HG02981 (cell line): ENCODE measurements at regions not wholly inside any gene's neighbourhood (a gene's known extent, or its start where the extent isn't known, plus 50 kb on each side); places are given as distances from the start of the nearest gene placed in this dataset.
"Not testable (repeated sequence)": the region's sequence is repeated elsewhere in the genome, so short reads cannot be mapped to it uniquely, and the experiment has no call there.

Experiments
- ATAC-seq: cut with Tn5 transposase; IDR thresholded peaks from one replicate; pipeline ENCODE4 v1.9.1; 2021; ENCODE audit warnings: mild to moderate bottlenecking, moderate library complexity; ENCODE audit not compliant: unreplicated experiment

DNA sequence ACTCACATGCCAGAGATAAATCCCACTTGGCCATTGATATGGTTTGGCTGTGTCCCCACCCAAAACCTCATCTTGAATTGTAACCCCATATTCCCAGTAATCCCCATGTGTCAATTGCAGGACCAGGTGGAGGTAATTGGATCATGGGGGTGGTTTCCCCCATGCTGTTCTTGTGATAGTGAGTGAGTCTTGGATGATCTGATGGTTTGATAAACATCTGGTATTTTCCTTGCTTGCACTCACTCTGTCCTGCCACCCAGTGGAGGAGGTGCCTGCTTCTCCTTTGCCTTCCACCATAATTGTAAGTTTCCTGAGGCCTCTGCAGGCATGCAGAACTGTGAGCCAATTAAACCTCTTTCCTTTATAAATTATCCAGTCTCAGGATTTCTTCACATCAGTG, 50.4 kb upstream of the B3GAT2 start:
- not testable (repeated sequence) for ATAC-seq

DNA sequence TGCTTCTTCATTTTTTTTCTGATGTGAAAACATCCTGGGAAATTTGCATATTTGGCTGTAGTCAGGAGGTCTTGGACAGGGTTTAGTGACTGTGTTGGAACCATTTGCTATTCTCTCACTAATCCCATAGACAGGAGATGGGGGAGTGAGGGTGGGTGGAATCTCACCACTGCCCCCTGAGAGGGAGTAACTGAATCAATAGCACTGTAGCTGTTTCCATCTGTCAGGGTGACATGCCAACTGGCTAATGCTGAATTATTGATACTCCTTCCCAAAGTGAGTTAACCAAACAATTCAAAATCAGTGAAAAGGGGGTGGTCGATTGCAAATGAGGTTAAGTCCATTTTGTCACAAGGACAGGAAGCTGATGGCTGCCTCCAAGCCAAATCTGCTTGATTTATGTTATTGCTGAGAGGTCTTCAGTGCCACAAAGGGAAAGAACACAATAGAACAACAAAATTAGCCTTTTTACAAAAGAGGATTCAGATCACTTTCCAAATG, 55.1 kb upstream of the B3GAT2 start:
- ATAC-seq = no peak

DNA sequence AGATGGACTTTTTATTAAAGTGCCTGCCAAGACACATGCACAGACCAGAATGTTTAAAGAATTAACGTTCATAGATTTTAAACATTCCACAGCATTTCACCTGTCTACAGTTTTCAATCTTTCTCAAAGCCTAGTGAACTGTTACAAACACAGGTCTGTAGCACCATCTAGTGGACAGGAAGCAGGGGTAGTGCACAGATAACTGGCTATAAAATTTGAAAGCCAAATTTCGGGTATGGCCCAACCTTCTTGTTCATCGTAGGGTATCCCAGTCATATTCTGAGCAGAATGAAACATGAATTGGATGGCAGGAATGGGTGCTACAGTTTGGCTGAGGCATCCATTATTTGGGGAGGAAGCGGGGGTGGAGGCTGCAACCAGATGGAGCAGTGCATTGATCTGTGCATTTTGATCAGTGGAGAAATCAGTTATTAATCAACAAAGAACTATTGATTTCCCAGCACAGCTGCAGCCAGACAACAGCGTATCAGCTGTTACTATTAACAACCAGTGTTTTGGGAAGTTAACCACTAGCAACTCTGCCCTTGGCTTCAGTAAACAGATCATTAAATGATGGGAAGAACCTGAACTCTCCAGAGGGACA, 56.1 kb upstream of the B3GAT2 start:
- peak; percentile 78 for ATAC-seq

DNA sequence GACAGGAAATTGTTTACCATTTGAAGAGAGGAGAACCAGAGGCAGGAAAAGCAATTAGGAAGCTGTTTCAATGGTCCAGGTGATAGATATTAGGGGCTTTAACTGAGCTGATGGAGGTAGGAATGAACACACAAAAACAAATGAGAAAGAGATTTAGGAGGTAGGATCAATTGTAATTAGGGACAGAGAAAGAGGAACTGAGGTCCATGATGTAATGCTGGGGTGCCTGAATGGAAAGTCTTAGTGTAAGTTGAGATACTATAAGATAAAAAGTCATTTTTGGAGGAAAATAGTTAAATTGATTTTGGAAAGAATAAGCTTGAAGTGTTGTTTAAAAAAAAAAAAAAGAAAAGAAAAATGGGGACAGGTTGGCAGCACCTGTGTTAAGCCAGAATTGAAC, 58.5 kb upstream of the B3GAT2 start:
- no peak for ATAC-seq

DNA sequence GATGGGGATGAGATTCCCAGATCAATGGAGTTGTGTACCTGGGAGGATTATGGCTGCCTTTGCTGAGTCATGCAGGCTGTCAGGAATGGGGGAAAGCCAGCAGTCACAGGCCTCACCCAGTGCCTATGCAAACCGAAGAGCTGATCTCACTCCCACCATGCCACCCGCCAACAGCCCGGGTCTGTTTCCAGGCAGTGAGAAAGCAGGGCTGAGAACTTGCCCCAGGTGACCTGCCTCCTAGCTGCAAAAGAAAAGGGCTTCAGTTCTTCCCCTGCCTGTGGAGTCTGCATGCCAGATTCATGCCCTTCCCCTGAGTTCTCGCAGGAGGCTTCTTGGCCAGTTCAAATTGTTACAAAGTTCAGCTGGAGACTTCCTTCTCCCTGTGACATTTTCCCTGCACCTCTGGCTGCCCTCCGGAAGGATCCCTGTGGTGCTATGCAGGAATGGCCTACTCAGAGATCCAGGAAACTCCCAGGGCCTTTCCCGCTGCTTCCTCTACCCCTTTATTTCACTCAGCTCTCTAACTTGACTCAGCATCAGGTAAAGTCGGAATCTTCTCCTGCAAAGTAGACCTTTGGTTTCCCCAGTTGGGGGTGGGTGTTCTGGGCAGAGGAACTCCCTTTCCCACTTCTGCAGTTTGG, 71.5 kb upstream of the B3GAT2 start:
- ATAC-seq = no peak

DNA sequence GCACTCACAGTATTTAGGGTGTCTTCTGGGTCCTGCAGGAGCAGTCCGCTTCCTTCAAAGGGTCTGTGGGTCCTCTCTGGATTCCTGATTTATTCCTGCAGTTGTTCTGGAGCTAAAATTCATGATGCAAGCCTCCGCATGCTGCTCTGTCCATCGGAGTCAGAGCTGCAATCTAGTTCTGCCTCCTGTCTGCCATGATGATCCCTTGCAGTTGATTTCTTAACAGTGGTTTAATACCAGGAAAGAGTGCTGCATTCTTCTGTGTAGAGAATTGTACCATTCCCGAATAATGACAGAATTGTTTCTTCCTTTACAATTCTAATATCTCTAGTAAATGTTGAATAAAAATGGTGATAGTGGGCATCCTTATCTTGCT, 72.0 kb upstream of the B3GAT2 start:
- no peak for ATAC-seq

DNA sequence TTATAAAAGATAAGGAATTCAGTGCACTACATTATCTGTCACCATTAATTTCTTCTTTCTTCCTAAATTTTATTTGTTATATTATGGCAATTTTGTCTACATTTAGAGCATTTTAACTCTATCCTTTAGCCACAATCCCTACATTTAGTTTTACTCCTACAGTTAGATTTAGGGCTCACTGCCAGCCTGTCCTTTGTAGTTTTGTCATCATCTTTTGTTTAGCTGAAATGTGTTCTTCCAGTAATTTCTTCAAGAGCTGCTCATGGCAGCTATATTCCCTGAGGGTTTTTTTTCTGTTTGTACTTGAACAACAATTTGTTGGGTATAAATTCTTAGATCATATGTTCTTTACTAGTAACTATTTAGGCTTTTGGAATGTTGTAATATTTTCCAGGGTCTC, 72.7 kb upstream of the B3GAT2 start:
- no peak for ATAC-seq

DNA sequence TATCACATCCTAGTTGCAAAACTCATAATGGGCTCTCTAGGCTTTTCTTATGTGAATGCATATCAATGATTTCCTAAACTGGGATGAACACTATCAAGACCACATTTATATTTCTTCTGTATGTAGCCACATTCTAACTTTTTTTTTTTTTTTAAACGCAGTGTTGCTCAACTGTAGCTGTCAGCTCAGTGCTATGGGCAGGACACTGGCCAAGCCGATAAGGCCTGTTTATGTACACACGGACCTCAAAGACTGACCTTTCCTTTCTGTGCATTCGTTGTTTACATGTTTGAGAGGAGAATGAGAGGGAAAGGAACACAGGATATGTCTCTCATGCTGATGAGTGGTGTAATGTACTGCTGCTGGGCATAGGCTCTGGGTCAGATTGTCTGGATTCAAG, 75.1 kb upstream of the B3GAT2 start:
- ATAC-seq = no peak

DNA sequence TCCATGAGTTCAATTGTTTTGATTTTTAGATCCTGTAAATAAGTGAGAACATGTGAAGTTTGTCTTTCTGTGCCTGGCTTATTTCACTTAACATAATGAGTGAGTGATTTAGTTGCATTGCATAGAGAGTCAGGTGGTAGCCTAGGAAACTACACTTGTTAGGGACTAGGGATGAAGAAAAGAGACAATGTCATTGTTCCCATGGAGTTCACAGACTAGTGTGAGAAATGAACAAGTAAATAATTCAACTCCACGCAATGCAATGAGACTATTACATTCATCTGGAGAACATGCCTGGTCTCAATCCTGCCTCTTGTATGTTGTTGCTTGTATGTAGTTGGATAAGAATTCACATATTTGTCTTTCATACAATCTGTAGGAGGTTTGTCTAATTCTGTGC, 76.3 kb upstream of the B3GAT2 start:
- no peak for ATAC-seq

DNA sequence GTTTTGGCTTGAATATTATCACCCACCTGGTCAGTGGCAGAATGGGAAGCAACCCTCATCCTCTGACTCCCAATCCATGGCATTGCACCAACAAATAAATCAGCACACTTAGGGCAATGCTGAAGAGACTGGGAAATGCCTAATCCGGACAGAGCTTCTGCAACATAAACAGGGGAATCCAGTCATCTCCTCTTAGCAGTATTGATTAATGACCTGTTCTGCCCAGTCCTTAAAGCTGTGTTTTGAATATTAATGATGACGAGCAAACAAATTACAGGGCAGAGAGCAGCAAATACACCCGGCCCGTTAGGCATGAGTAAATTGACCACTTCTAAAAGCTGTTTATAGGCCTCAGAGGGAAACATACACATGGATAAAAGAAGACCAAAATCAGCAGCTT, 77.0 kb upstream of the B3GAT2 start:
- no peak for ATAC-seq

DNA sequence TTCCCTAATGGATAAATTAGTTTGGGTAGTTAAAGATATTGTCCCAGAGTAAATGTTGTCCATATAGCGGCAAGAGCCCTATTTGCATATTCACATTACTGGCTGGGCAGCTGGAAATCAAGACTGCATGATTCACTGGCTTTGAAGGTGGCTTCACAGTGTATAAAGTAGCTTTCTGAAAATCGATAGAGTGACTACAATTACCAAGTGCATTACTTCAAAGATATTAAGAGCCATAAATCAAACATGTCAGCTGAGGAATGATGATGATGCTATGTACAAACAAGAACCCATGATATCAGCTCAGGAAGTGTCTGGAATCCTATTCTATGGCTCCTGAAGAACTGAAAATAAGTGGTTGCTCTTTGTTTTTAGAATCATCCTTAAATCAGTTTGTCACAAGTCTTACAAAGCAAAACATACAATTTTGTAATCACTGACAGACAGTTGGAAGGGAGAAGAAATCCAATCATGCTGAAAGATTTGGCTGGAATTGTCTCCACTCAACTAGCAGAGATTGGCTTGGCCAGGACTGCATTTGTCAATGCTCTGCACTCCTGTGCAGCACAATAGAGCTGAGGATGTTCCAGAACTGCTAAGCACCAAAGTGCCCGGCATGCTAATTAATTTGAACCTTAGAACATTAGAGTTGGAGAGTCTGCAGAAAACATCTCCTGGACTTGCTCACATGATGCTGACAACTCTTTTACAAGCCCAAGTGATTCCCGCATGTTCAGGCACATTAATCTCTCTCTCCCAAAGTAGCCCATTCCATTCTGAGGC, 77.9 kb upstream of the B3GAT2 start:
- ATAC-seq = no peak

DNA sequence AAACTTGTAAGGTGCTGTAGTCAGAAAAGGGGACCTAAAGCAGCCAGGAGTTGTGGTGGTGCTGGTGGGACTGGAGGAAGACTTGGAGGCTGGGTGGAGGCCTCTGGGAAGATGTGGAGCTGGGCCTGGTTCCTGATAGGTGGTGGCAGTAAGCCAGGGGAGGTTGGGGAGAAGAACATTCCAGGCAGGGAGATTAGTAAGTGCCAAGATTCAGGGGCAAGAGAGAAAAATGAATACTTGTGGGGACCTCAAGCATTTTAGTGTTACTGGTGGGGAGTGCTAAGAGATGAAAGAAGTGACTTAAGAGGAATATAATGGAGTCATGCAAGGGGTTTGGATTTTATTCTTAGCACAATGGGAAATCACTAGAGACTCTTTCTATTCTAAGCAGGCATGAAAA, 79.0 kb upstream of the B3GAT2 start:
- ATAC-seq = no peak

DNA sequence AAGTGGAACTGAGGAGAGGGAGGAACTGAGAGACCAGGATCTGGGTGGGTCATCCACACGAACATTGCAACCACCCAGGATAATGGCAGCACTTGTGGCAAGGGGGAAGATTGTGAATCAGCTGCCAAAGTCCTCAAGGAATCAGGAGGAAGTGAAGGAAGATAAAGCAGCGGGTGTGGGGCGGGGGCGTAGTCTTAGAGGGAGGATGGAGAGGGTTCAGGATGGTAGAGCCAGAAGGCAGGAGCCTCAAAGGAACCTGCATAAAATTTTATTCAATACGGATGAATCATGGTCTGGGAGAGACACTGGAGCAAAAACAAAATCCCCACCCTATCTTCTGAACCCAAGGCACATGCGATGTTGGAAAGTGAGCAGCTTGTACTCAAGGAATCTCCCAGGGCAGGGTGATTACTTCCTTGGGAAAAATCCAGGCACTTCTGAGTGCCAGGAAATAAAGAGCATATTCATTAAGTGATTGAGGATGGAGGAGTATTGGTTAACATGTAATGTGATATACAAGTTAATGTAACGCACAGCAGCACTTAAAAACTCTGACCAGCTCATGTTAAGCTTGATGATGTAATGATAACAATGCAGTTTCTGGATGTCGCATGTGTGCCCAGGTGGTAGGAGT, 82.0 kb upstream of the B3GAT2 start:
- no peak for ATAC-seq

DNA sequence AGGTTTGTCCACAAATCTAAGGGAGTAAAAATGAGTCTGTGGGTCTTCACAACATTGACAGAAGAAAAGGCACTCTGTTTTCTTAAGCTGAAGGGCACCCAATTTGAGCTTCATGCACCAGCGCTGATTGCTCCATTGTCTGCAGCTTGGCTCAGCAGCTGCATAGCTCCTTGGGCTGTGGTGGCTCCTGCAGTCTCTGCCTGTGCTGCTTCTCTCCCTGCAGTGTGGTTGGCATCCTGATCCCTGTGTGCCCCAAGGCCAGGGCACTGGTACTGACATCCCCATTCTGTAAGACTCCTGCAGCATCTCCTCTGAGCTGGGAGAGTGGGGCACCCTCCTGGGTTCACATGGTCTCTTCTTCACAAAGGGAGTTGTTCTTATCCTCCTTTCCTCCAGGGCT, 83.2 kb upstream of the B3GAT2 start:
- no peak for ATAC-seq

DNA sequence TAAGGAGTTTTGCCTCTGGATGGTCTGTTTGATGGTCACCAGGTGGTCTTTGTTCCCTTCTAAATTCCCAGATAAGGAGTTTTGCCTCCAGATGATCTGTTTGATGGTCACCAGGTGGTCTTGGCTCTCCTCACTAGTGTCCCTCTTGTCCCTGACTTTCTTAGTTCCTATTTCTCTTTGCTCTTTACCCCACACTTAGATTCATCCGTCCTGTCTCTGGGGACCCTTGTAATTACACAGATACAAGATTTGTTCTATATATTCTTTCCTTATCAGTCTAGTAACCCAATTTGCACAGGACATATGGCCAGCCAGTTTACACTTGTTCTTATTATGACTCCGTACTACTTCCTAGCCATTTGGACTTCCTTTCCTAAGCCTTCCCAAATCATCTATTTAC, 84.0 kb upstream of the B3GAT2 start:
- ATAC-seq = no peak

DNA sequence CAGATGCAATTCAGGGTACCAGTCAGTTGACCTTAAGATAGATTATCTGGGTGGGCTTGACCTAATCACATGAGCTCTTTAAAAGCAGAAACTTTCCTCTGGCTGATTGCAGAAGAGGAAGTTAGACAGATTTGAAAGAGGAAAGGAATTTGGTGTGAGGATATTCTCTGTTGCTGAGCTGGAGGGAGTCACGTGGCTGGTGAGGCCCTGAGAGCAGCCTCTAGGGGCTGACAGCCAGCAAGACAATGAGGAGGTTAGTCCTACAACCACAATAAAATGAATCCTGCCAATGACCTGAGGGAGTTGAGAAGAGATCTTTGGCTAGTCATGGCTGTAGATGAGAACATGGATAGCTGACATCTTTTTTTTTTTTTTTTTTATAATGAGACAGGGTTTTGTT, 87.0 kb upstream of the B3GAT2 start:
- no peak for ATAC-seq

DNA sequence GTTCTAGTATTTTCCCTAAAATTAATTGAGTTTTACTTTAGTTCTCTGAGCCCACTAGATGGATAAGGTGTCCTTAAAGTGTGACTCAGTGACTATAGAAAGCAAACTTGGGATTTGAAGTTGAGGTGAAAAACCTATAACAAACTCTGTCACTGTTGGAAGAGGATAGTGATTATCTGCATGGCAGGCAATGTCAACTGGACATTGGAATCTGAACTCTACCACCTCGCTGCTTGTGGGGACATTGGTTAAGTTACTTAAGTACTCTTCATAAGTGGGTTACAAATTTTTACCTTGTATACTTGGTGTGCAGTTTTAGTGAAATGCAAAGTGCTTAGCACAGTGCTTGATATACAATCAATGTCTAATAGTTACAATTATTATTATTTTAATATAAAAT, 87.9 kb upstream of the B3GAT2 start:
- no peak for ATAC-seq

DNA sequence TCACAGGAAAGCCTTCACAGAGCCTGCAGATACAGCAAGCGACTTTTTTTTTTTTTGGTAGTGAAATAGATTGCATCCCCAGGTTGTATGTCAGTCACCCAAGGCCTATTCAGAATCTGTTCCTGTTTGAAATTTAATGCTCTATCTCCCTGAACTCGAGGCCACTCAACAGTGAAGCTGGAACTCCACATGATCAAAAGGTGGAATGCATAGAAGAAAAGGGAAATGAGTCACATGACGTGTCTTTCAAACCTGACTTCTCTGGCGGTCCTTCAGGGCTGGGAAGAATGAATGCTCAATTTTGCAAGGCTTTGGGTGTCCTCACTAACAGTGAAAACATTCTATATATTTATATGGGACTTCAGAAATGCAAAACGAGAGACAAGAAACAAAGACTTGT, 88.4 kb upstream of the B3GAT2 start:
- ATAC-seq = no peak

DNA sequence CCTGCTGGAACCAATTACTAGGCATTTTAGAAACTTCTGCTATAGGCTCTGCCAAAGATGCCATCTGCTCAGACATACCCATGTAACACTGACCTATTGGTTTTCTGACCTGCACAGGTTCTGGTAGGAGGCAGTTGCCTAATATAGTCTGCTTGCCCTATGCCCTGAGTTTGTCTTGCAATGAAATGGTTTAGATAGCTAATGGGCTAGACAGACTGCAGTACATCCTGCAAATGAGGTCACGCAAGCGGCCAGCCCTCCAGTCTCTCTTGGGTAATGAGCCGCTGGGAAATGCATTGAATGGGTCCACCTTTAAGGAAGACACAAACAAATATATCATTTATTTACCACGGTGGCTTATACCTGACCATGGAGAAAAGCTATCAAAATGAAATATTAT, 90.6 kb upstream of the B3GAT2 start:
- ATAC-seq = no peak

DNA sequence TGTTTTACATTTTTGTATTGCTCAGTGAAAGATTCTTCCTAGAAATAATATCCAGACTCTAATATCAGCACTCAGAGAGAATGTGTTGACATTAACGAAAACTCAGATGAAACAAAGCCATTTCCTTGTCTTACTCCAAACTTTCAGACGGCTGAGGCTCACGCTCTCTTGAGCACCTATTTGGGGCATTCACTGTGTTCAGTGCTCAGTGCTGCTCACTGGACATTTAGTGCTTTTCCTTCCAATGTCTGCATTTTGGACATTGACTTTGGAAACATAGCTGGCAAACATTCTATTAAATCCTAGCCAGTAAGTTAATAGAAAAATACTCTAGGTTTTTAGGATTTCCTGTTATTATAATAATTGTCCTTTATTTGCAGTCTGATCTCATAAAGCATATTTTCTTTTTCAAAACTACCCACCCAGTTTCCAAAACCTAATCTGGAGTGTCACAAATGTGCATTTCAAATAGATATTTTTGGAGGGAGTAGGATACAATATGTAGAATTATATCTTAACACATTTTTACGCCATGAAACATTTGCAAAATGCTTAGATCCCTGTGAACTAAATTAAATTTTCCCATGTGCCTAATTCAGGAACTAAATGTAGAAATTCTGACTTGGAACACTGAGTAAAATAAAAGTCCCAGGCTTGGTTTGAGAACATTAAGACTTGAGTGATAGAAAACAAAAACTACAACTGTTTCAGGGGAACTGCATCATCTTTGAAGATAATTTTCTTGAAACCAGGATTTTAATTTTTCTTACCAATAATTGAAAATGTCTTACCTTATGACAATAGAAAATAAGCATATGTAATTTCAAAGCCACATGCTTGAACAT, 91.7 kb upstream of the B3GAT2 start:
- no peak for ATAC-seq

DNA sequence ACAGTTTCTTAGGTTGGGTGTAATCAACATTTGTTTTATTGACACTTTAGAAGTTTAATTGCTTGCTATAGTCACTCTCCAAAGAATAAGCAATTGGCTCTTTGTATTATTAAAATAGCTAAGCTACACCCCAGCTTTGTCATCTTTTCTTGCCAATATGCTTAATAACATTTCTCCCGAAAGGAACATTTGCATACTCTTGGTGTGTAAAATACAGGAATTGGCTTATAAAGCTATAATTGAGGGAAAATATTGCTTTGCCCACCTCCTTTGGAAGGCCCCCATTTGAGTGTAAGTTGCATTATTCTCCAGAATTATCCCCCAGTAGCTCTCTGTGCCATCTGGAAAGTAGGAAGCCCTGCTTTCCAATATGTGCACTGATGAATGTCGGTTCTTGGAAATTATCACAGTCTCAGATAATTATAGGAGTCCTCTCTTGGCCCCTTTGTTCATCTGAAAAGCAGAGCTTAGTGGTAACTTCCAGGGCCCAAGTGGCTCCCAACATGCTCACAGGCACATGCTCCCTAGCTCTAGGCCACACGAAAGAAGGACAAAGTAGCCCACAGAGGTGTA, 92.4 kb upstream of the B3GAT2 start:
- no peak for ATAC-seq
